C4-2B (cell line): ENCODE measurements at regions not wholly inside any gene's neighbourhood (a gene's known extent, or its start where the extent isn't known, plus 50 kb on each side); places are given as distances from the start of the nearest gene placed in this dataset.

Experiments
- H3K27ac ChIP-seq: fragments of 450-650 bp; 2 replicates; pipeline ENCODE4 v1.5.1; 2017
- CTCF ChIP-seq: fragments of 450-650 bp; conservative IDR thresholded peaks from 2 replicates; pipeline ENCODE4 v1.5.1; 2017; ENCODE audit warnings: mild to moderate bottlenecking
- ZFX ChIP-seq: fragments of 450-650 bp; IDR thresholded peaks from 2 replicates; pipeline ENCODE4 v1.6.1; 2017

GRCh38 chr3:10715886-10716285 lies 100.1 kb upstream of the SLC6A11 start:
- TF ChIP-seq ZFX (no peak), CTCF (no peak)
- H3K27ac ChIP-seq, result no peak overlapping the region

- no peak for TF ChIP-seq CTCF
- no peak for TF ChIP-seq ZFX
Observed at GRCh38 chr3:10716964-10717363, 99.1 kb upstream of the SLC6A11 start.

GRCh38 chr3:10717756-10718155 lies 98.3 kb upstream of the SLC6A11 start:
- TF ChIP-seq CTCF (no peak), ZFX (no peak)
- H3K27ac ChIP-seq, result no peak overlapping the region

More at GRCh38 chr3:10716964-10717363, 99.1 kb upstream of the SLC6A11 start:
- H3K27ac ChIP-seq, result no peak overlapping the region

- TF ChIP-seq ZFX (no peak), CTCF (no peak)
- H3K27ac ChIP-seq, result no peak overlapping the region
Observed at GRCh38 chr3:10721101-10721500, 94.9 kb upstream of the SLC6A11 start.

- no peak overlapping the region for H3K27ac ChIP-seq
- TF ChIP-seq CTCF (no peak), ZFX (no peak)
Observed at GRCh38 chr3:10722911-10723310, 93.1 kb upstream of the SLC6A11 start.

GRCh38 chr3:10723991-10724390 lies 92.0 kb upstream of the SLC6A11 start:
- TF ChIP-seq CTCF (no peak), ZFX (no peak)
- H3K27ac ChIP-seq, result no peak overlapping the region

GRCh38 chr3:10725067-10725466 lies 91.0 kb upstream of the SLC6A11 start:
- no peak for TF ChIP-seq ZFX
- TF ChIP-seq CTCF, result no peak
- no peak overlapping the region for H3K27ac ChIP-seq

GRCh38 chr3:10725846-10726245 lies 90.2 kb upstream of the SLC6A11 start:
- TF ChIP-seq CTCF (no peak), ZFX (no peak)
- H3K27ac ChIP-seq, result no peak overlapping the region
